Esophagus muscularis mucosa (tissue), 2 donors: ENCODE measurements at regions not wholly inside any gene's neighbourhood (a gene's known extent, or its start where the extent isn't known, plus 50 kb on each side); places are given as distances from the start of the nearest gene placed in this dataset.

Experiments
- POLR2A ChIP-seq: fragments of 450-650 bp; IDR thresholded peaks from one replicate; pipeline ENCODE4 v1.6.1; 2017; ENCODE audit warnings: antibody characterized with exemption, moderate library complexity, mild to moderate bottlenecking, low read depth
- POLR2AphosphoS5 ChIP-seq, 2 donors: sonication (generic); formaldehyde crosslinking; IDR thresholded peaks; one replicate each; pipeline ENCODE4 v1.6.1; 2017; ENCODE audit warnings: antibody characterized with exemption in 2 of 2

GRCh38 chr2:22887845-22888244, 497.1 kb upstream of the KLHL29 start:
- TF ChIP-seq POLR2AphosphoS5 (IDR thresholded peaks at IDR 0.05) = no peak
- no peak for TF ChIP-seq POLR2A
